Fibroblast of lung (primary cell): ENCODE measurements at regions not wholly inside any gene's neighbourhood (a gene's known extent, or its start where the extent isn't known, plus 50 kb on each side); places are given as distances from the start of the nearest gene placed in this dataset.
A peak's percentile ranks its signal among the peaks of the same experiment; 100 is the strongest.

Source experiments
- DNase-seq, 2 donors: peaks; one replicate each; pipeline versions ENCODE4 v3.0.0 to v3.0.0-alpha.2; 2010; ENCODE audit warnings: low read depth in 2 of 2
- H2AFZ ChIP-seq: 2 replicates; pipeline ENCODE4 v1.5.1; 2012; ENCODE audit warnings: low read length, control low read depth, inconsistent platforms
- H3K27ac ChIP-seq: 2 replicates; pipeline ENCODE4 v1.5.1; 2011; ENCODE audit warnings: low read length, control low read depth; ENCODE audit not compliant: insufficient read depth
- H3K27me3 ChIP-seq: 2 replicates; pipeline ENCODE4 v1.5.1; 2011; ENCODE audit warnings: mild to moderate bottlenecking, low read length; ENCODE audit not compliant: control insufficient read depth, insufficient read depth
- H3K36me3 ChIP-seq: 2 replicates; pipeline ENCODE4 v1.5.1; 2011; ENCODE audit warnings: low read length; ENCODE audit not compliant: control insufficient read depth, insufficient read depth
- H3K4me1 ChIP-seq: 2 replicates; pipeline ENCODE4 v1.5.1; 2011; ENCODE audit warnings: low read length; ENCODE audit not compliant: control insufficient read depth, insufficient read depth; ENCODE audit errors: extremely low read depth
- H3K4me2 ChIP-seq: 2 replicates; pipeline ENCODE4 v1.5.1; 2011; ENCODE audit warnings: low read length, control low read depth; ENCODE audit not compliant: insufficient read depth; ENCODE audit errors: extremely low read depth
- H3K4me3 ChIP-seq, 4 experiments: fragments of 200-600 bp in 1 of 4; sonication (generic) in 1 of 4; replicated peaks in 1 of 4; 2 replicates each; pipeline ENCODE4 v1.5.1; 2011 to 2016; ENCODE audit warnings: low read length in 4 of 4, low read depth in 3 of 4, mild to moderate bottlenecking in 3 of 4, control low read depth in 2 of 4, inconsistent platforms in 1 of 4, mixed read lengths in 1 of 4; ENCODE audit not compliant: insufficient read depth in 1 of 4; ENCODE audit errors: control extremely low read depth in 1 of 4
- H3K79me2 ChIP-seq: 2 replicates; pipeline ENCODE4 v1.5.1; 2012; ENCODE audit warnings: mild to moderate bottlenecking, low read length, inconsistent platforms; ENCODE audit not compliant: control insufficient read depth, insufficient read depth
- H3K9ac ChIP-seq: 2 replicates; pipeline ENCODE4 v1.5.1; 2011; ENCODE audit warnings: mild to moderate bottlenecking, low read length, control low read depth; ENCODE audit not compliant: insufficient read depth
- H3K9me3 ChIP-seq: 2 replicates; pipeline ENCODE4 v1.5.1; 2012; ENCODE audit warnings: low read depth, low read length; ENCODE audit not compliant: control insufficient read depth, insufficient read depth
- H4K20me1 ChIP-seq: 2 replicates; pipeline ENCODE4 v1.5.1; 2011; ENCODE audit warnings: low read length; ENCODE audit not compliant: control insufficient read depth, insufficient read depth; ENCODE audit errors: extremely low read depth
- EZH2 ChIP-seq: IDR thresholded peaks from 2 replicates; pipeline ENCODE4 v1.5.1; 2012; ENCODE audit warnings: low read length, control low read depth, mild to moderate bottlenecking; ENCODE audit errors: missing control alignments
- TF ChIP-seq, protein P1 (sequence below), 2 donors: IDR thresholded peaks in 1 of 2; conservative IDR thresholded peaks in 1 of 2; 1 replicate in 1 of 2; 2 replicates in 1 of 2; pipeline ENCODE4 v1.5.1; 2011 to 2012; ENCODE audit warnings: low read length in 2 of 2, control low read depth in 1 of 2, inconsistent platforms in 1 of 2, low read depth in 1 of 2, mild to moderate bottlenecking in 1 of 2

DNA sequence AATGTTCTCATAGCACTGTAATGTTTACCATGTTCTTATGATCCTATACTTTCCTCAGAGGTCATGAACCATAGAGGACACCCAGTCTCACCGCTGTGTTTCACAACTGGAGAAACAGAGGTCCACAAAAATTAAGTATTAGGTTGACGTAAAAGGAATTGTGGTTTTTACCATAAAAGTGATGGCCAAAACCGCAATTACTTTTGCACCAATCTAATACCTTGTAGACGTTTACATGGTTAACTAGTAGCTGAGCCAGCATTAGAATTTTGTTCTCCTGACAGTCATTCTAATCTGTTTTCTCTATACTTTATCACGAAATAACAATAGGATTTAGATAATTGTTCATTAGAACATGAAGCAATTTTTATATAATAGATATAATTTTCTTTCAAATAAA lies 763.4 kb upstream of the ARGLU1 start:
- TF ChIP-seq, protein P1, sequence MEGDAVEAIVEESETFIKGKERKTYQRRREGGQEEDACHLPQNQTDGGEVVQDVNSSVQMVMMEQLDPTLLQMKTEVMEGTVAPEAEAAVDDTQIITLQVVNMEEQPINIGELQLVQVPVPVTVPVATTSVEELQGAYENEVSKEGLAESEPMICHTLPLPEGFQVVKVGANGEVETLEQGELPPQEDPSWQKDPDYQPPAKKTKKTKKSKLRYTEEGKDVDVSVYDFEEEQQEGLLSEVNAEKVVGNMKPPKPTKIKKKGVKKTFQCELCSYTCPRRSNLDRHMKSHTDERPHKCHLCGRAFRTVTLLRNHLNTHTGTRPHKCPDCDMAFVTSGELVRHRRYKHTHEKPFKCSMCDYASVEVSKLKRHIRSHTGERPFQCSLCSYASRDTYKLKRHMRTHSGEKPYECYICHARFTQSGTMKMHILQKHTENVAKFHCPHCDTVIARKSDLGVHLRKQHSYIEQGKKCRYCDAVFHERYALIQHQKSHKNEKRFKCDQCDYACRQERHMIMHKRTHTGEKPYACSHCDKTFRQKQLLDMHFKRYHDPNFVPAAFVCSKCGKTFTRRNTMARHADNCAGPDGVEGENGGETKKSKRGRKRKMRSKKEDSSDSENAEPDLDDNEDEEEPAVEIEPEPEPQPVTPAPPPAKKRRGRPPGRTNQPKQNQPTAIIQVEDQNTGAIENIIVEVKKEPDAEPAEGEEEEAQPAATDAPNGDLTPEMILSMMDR (conservative IDR thresholded peaks at IDR 0.05 in 1 of 2, IDR thresholded peaks at IDR 0.05 in 1 of 2; ENCODE audit: low read depth in 1 of 2, low read length in 2 of 2): no peak
- no peak for TF ChIP-seq EZH2

DNA sequence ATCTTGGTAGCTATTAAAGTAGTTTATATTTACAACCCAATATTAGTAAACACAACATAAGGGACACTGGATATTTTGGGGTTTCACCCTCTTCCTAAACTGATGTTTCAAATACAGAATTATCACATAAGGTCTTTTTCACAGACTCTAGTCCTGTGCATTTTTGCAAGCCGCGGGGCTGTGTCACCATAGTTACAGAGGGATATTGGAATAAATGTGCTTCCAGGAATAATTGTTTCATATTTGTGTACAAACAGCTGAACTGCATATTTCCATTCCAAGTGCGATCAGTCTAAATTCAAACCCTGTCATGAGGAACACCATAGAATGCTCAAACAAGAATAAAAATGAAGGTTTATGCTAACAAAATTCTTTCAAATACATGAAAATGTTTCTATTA lies 762.5 kb upstream of the ARGLU1 start:
- Histone ChIP-seq H2AFZ (no peak overlapping the region), H3K4me2 (no peak overlapping the region), H3K9ac (no peak overlapping the region), H3K27me3 (no peaks in the 10 kb centered on the region), H3K4me1 (no peaks in the 10 kb centered on the region), H3K9me3 (no peaks in the 10 kb centered on the region), H3K36me3 (no peaks in the 10 kb centered on the region), H3K27ac (no peak overlapping the region), H4K20me1 (no peaks in the 10 kb centered on the region), H3K4me3 (no peak overlapping the region), H3K79me2 (no peaks in the 10 kb centered on the region)
- TF ChIP-seq, protein P1 (conservative IDR thresholded peaks at IDR 0.05 in 1 of 2, IDR thresholded peaks at IDR 0.05 in 1 of 2; ENCODE audit: low read depth in 1 of 2, low read length in 2 of 2): no peak
- TF ChIP-seq EZH2: no peak
- no peak for DNase-seq

More for the DNA sequence above, 763.4 kb upstream of the ARGLU1 start:
- Histone ChIP-seq H3K4me3 (no peak overlapping the region), H3K4me2 (no peak overlapping the region), H3K9ac (no peak overlapping the region), H3K27me3 (no peaks in the 10 kb centered on the region), H3K9me3 (no peaks in the 10 kb centered on the region), H3K36me3 (no peaks in the 10 kb centered on the region), H2AFZ (no peak overlapping the region), H3K79me2 (no peaks in the 10 kb centered on the region), H3K27ac (no peak overlapping the region), H3K4me1 (no peaks in the 10 kb centered on the region), H4K20me1 (no peaks in the 10 kb centered on the region)
- DNase-seq: no peak

DNA sequence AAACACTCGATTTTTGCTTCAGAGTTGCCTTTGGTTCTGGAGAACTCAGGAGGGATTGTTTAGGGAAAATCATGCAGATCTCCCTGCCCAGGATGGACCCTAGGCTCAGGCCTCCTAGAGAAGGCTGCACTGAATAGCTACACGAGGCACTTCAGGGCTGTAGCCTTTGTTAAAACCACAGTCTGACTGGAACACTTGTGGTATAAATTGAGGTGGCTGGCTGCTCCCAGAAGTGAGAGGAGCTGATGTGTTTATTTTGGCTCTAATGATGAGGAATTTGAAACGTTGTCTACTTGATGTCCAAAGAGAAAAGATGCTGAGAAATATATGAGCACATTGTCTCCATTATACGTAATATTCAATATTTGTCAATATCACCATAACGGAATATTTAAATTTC lies 762.1 kb upstream of the ARGLU1 start:
- Histone ChIP-seq H3K79me2 (no peaks in the 10 kb centered on the region), H3K9me3 (no peaks in the 10 kb centered on the region), H3K27me3 (no peaks in the 10 kb centered on the region), H3K4me2 (no peak overlapping the region), H3K36me3 (no peaks in the 10 kb centered on the region), H3K4me3 (no peak overlapping the region), H3K27ac (no peak overlapping the region), H4K20me1 (no peaks in the 10 kb centered on the region), H3K4me1 (no peaks in the 10 kb centered on the region), H3K9ac (no peak overlapping the region), H2AFZ (no peak overlapping the region)
- DNase-seq: peak in 1 of 2 donors; percentile 67
- no peak for TF ChIP-seq EZH2
- TF ChIP-seq, protein P1 (conservative IDR thresholded peaks at IDR 0.05 in 1 of 2, IDR thresholded peaks at IDR 0.05 in 1 of 2; ENCODE audit: low read depth in 1 of 2, low read length in 2 of 2): no peak
